NCI-H128 (cell line): ENCODE measurements at regions not wholly inside any gene's neighbourhood (a gene's known extent, or its start where the extent isn't known, plus 50 kb on each side); places are given as distances from the start of the nearest gene placed in this dataset.

Experiments used
- DNase-seq: peaks from one replicate; lab custom pipeline; 2025; ENCODE audit not compliant: unreplicated experiment; lab: John Stamatoyannopoulos, UW

GRCh38 chr3:59422312-59422711, 372.5 kb upstream of the CFAP20DC start:
- no peak for DNase-seq

GRCh38 chr3:59418836-59419235, 369.0 kb upstream of the CFAP20DC start:
- DNase-seq: no peak

GRCh38 chr3:59412516-59412915, 362.7 kb upstream of the CFAP20DC start:
- DNase-seq: no peak

GRCh38 chr3:59411694-59412093, 361.9 kb upstream of the CFAP20DC start:
- DNase-seq: no peak

GRCh38 chr3:59411186-59411585, 361.4 kb upstream of the CFAP20DC start:
- no peak for DNase-seq

- no peak for DNase-seq
These were observed 358.3 kb upstream of the CFAP20DC start for GRCh38 chr3:59408047-59408624.

GRCh38 chr3:59407425-59407824, 357.6 kb upstream of the CFAP20DC start:
- DNase-seq: no peak

GRCh38 chr3:59406943-59407342, 357.1 kb upstream of the CFAP20DC start:
- DNase-seq: no peak

GRCh38 chr3:59404851-59405250, 355.0 kb upstream of the CFAP20DC start:
- DNase-seq: no peak

GRCh38 chr3:59404064-59404463, 354.2 kb upstream of the CFAP20DC start:
- DNase-seq: no peak

GRCh38 chr3:59401924-59402323, 352.1 kb upstream of the CFAP20DC start:
- DNase-seq: no peak

GRCh38 chr3:59392116-59392515, 342.3 kb upstream of the CFAP20DC start:
- DNase-seq: no peak

GRCh38 chr3:59391131-59391530, 341.3 kb upstream of the CFAP20DC start:
- no peak for DNase-seq

GRCh38 chr3:59388555-59389270, 338.9 kb upstream of the CFAP20DC start:
- DNase-seq: no peak

GRCh38 chr3:59386165-59386564, 336.3 kb upstream of the CFAP20DC start:
- DNase-seq: no peak

GRCh38 chr3:59385547-59385946, 335.7 kb upstream of the CFAP20DC start:
- no peak for DNase-seq

GRCh38 chr3:59381282-59381681, 331.5 kb upstream of the CFAP20DC start:
- DNase-seq: no peak

GRCh38 chr3:59380146-59380545, 330.3 kb upstream of the CFAP20DC start:
- no peak for DNase-seq

- DNase-seq: no peak
These were observed 325.0 kb upstream of the CFAP20DC start for GRCh38 chr3:59374818-59375211.

GRCh38 chr3:59374091-59374817, 324.4 kb upstream of the CFAP20DC start:
- DNase-seq: no peak

GRCh38 chr3:59372346-59372745, 322.5 kb upstream of the CFAP20DC start:
- DNase-seq: no peak
